NCI-H345 treated with DMSO at 0.1 percent for 48 hours (cell line): ENCODE measurements at regions not wholly inside any gene's neighbourhood (a gene's known extent, or its start where the extent isn't known, plus 50 kb on each side); places are given as distances from the start of the nearest gene placed in this dataset.

ENCODE experiments used
- DNase-seq: peaks from one replicate; lab custom pipeline; 2025; ENCODE audit not compliant: unreplicated experiment; lab: John Stamatoyannopoulos, UW

- no peak for DNase-seq
These were observed 1198.9 kb upstream of the PCDH7 start for GRCh38 chr4:29521281-29521680.

DNA sequence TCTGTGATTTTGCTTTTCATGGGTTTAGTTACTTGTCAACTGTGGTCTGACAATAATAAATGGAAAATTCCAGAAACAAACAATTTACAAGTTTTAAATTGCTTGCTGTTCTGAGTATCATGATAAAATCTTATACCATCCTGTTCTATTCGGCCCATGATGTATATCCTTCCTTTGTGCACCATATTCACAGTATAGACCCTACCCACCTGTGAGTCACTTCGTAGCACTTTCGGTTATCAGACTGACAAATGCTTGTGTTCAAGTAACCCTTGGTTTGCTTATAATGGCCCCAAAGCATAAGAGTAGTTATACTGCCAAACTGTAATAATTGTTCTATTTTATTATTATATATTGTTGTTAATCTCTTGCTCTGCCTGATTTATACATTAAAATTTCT is 1183.4 kb upstream of the PCDH7 start:
- DNase-seq: no peak

DNA sequence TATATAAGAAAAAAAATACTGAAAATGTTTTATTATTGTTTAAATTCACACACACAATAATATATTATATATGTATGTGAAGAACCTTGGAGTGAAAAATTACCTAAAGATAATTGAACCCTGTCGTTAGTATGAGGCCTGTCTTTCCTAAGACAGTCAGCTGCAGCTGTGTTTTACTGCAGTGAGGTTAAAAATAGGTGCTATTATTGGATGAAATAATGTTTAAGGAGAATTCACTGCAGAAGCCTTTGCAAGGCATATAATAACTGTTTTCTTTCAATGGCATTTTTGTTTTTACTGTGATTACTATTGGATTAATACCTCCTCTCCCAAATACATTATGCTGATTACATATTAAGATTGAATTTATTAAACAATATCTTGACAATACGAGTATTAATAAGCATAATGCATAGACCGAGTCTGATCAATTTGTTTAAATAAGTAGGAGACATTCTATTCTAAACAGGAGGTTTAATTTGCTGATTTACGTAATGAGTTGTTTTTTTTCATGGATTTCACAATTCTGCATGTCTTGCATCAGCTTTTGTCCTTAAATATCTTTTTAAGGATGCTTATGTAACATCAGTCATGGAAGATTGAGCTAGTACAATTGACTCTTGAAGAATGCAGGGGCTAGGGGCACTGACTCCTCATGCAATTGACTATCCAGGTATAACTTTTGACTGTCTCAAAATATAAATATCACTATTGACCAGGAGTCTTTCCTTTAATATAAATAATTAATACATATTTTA is 1181.1 kb upstream of the PCDH7 start:
- DNase-seq: no peak

DNA sequence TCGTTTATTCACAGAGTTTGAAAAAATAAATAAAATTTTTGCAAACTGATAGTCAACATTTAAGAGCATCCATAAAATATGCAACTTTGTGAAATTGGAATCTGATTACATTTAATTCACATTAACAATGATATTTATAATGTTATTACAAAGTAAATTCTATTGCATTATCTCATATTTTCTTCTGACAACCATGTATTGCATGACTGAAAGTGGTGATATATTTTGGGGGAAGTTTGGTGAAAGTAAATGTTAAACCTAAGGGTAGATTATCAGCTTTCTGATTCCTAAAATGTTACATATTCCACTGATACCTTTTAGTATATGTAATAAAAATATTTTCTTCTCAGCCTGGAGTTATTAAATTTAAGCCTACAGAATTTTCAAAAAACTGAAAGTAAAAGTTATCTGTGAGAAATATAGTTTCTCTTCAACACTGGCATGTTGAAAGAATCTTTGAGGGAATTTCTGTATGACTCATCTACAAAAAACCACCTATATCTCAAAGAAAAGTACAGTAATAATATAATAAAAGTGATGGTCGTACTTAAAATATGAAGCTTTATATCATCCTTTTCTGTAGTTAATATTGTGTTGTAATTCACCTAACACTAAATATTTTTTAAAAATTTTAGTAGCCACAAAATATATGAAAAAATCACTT is 1179.6 kb upstream of the PCDH7 start:
- no peak for DNase-seq

- DNase-seq: no peak
These were observed 1178.4 kb upstream of the PCDH7 start for GRCh38 chr4:29541757-29542156.

DNA sequence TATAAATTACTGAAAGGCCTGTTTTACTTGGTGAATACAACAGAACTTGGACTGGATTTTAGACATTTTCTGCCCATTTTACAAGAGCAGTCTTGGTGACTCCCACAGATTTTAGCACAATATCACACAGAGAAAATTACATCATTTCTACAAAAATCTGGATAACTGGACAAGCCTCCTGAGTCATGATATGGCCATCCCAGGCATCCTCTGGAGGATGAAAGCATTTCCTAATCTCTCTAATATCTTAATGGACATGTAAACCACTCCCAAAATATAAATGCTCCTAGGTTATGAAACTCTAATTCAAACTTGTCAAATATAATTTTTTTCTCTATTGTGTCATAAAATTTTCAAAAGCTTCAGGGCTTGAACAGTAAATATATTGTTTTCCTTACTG is 1170.8 kb upstream of the PCDH7 start:
- no peak for DNase-seq

- no peak for DNase-seq
These were observed 1168.3 kb upstream of the PCDH7 start for GRCh38 chr4:29551821-29552220.

DNA sequence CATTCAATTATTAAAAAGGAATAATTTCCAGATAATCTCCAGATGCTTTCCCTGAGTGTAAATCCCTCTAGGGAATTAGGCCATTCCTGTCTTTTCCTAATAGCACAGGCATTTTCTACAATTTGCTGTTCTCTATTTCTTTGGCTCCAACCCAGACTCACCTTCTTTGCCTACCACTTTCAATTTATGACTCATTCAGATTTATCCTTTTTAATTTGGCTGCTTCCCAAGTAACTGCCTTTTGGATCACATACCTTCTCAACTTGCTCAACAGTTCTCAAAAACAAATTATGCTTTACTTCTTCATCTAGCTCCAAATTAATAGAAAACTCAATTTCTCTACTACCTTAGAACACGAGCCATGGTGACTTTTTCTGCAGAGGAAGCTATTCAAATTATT is 1166.3 kb upstream of the PCDH7 start:
- DNase-seq: no peak

- DNase-seq: no peak
These were observed 1161.4 kb upstream of the PCDH7 start for GRCh38 chr4:29558789-29559188.

- no peak for DNase-seq
These were observed 1160.9 kb upstream of the PCDH7 start for GRCh38 chr4:29559286-29559685.

GRCh38 chr4:29560452-29560851 is 1159.7 kb upstream of the PCDH7 start:
- no peak for DNase-seq

DNA sequence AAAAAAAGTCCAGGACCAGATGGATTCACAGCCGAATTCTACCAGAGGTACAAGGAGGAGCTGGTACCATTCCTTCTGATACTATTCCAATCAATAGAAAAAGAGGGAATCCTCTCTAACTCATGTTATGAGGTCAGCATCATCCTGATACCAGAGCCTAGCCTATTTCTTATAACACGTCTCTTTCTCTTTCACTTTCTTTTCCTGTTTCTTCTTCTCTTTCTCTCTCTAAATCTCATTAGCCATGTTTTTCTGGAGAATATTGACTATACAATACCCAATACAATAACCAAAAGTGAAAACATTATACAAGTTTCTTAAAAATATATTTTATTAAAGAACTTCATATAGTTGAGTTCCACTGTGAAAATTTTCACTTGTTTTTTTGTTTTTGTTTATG is 1154.9 kb upstream of the PCDH7 start:
- no peak for DNase-seq

- no peak for DNase-seq
These were observed 1153.8 kb upstream of the PCDH7 start for GRCh38 chr4:29566371-29566770.

- no peak for DNase-seq
These were observed 1148.8 kb upstream of the PCDH7 start for GRCh38 chr4:29571322-29571721.

GRCh38 chr4:29578329-29578728 is 1141.8 kb upstream of the PCDH7 start:
- no peak for DNase-seq

- no peak for DNase-seq
These were observed 1138.7 kb upstream of the PCDH7 start for GRCh38 chr4:29581457-29581856.

DNA sequence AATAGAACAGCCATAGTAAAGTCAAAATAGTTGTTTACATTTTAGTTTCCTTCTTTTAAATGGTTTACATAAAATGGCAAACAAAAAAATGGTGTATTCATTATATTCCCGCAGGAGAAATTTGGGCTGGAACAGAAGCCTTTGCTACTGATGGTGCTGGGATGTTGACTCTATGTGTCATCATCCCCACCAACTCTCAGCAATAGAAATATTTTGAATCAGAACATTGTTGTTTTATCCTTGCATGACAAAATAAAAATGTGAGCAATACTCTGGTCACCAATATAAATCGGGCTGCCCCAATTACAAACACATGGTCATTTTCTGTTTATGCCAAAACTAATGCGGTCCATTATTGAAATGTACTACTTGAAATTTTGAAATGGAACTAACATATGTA is 1131.6 kb upstream of the PCDH7 start:
- DNase-seq: no peak

DNA sequence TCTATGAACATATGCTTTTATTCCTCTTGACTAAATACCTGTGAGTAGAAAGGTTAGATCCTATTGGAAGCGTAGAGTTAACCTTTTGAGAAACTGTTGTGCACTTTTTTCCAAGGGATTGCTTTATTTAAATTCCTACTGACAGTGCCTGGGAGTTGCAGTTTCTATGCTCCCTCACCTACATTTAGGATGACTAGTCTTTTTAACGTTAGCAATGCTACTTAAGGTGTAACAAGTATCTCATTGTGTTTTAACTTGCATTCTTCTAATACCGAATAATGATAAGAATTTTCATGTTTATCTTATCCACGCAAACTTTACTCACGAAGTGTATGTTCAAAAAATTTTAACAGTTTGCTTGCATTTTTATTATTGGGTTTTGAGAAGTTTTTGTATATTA is 1123.9 kb upstream of the PCDH7 start:
- no peak for DNase-seq

DNA sequence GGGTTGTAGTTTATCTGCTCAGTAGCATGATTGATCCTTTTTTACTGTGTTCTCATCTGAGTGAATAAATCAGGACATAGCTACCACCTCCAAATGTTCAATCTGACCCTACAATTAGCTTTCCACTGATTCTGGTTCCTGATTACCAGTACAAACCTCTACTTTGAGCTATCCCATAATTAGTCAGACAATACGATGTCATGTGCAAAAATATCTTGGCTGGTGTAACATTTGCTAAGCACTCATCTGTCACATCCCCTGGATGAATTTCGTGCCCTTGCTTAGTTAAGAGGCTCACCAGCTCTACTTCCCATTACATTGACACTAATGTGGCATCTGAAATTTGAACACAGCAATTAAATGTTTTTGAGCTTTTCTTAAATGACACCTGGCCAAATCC is 1101.0 kb upstream of the PCDH7 start:
- no peak for DNase-seq

DNA sequence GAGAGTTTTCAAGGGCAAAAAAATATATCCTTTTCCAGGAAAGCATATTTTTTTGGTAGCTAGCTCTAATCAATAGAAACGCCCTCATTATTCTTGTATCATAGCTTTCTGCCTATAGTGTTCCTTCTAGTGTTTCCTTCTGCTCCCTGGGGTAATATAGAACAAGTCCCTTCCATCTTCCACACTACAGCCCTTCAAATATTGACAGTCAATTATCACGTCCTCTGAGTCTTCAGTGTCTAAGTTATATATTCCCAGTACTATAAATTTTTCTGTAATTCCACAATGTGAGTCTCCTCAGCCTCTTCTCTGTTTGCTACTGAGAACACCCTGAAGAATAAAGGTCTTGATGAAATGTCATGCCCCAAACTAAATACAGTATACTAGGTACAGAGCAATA is 1088.0 kb upstream of the PCDH7 start:
- DNase-seq: no peak

- no peak for DNase-seq
These were observed 1083.2 kb upstream of the PCDH7 start for GRCh38 chr4:29636961-29637360.

DNA sequence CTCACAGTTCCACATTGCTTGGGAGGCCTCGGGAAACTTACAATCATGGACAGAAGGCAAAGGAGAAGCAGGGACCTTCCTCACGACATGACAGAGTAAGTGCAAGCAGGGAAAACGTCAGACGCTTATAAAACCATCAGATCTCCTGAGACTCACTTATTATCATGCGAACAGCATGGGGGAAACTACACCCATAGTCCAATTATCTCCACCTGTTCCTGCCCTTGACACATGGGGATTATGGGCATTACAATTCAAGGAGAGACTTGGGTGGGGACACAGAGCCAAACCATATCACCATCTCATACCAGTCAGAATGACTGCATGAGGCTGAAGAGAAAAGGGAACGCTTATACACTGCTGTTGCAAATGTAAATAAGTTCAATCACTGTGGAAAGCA is 1066.9 kb upstream of the PCDH7 start:
- no peak for DNase-seq

DNA sequence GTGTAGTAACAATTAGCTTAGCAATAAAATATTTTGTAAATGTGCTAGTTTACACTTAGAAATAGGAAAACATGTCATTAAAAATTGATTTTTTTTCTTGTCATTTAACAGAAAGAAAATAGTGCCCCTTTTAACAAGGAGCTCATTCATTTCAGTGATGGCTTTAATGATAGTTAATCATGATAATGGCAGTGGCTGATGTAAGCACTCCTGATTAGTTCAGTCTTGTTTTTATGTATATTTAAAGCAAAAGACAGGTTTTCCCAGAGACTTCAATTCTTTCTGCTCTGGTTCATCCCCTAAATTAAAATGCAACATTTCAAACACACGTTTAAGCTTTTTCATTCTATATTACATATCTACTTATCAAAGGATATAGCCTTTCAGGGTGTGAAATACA is 1039.5 kb upstream of the PCDH7 start:
- DNase-seq: no peak
